Right atrium auricular region (tissue), 2 donors: ENCODE measurements at regions not wholly inside any gene's neighbourhood (a gene's known extent, or its start where the extent isn't known, plus 50 kb on each side); places are given as distances from the start of the nearest gene placed in this dataset.

Experiments
- DNase-seq: peaks from one replicate; pipeline ENCODE4 v3.0.0-alpha.2; 2019; ENCODE audit warnings: low spot score
- H3K27ac ChIP-seq, 2 donors: fragments of 200-600 bp; sonication (generic); 1 replicate in 1 of 2; 2 replicates in 1 of 2; pipeline ENCODE4 v1.5.1; 2016 to 2019
- H3K27me3 ChIP-seq, 2 donors: fragments of 200-600 bp; sonication (generic); one replicate each; pipeline versions ENCODE4 v1.5.1 to v1.6.0; 2017 to 2019
- H3K36me3 ChIP-seq: fragments of 200-600 bp; sonication (generic); one replicate; pipeline ENCODE4 v1.5.1; 2016
- H3K4me1 ChIP-seq, 2 donors: fragments of 200-600 bp; sonication (generic); one replicate each; pipeline versions ENCODE4 v1.5.1 to v1.6.0; 2017 to 2019
- H3K4me3 ChIP-seq, 2 donors: fragments of 200-600 bp; sonication (generic); 1 replicate in 1 of 2; 2 replicates in 1 of 2; pipeline ENCODE4 v1.5.1; 2017 to 2019; ENCODE audit warnings: mild to moderate bottlenecking in 1 of 2, moderate library complexity in 1 of 2
- H3K9me3 ChIP-seq, 2 donors: fragments of 200-600 bp; sonication (generic); one replicate each; pipeline ENCODE4 v1.5.1; 2019
- CTCF ChIP-seq, 2 donors: fragments of 200-600 bp; sonication (generic); IDR thresholded peaks; one replicate each; pipeline ENCODE4 v1.5.1; 2019; ENCODE audit warnings: antibody characterized with exemption in 2 of 2

- Histone ChIP-seq H3K27me3 (no peaks in the 10 kb centered on the region), H3K4me1 (peaks cover 0 to 7% of the 10 kb centered on the region in 2 donors), H3K9me3 (no peaks in the 10 kb centered on the region), H3K27ac (no peak overlapping the region), H3K4me3 (no peak overlapping the region), H3K36me3 (no peaks in the 10 kb centered on the region)
- peak; percentile 61 to 85 for TF ChIP-seq CTCF (IDR thresholded peaks at IDR 0.05)
- no peak for DNase-seq
Measured at GRCh38 chr1:209202830-209203532, 380.5 kb upstream of the CAMK1G start.

- Histone ChIP-seq H3K4me1 (peaks cover 0 to 12% of the 10 kb centered on the region in 2 donors), H3K36me3 (no peaks in the 10 kb centered on the region), H3K27ac (no peak overlapping the region), H3K27me3 (no peaks in the 10 kb centered on the region), H3K9me3 (no peaks in the 10 kb centered on the region), H3K4me3 (no peak overlapping the region)
- no peak for TF ChIP-seq CTCF (IDR thresholded peaks at IDR 0.05)
- no peak for DNase-seq
Measured at GRCh38 chr1:209203533-209203895, 380.0 kb upstream of the CAMK1G start.

- no peak for TF ChIP-seq CTCF (IDR thresholded peaks at IDR 0.05)
Measured at GRCh38 chr1:209205039-209205438, 378.5 kb upstream of the CAMK1G start.

GRCh38 chr1:209207126-209207700 is 376.3 kb upstream of the CAMK1G start:
- Histone ChIP-seq H3K36me3 (no peaks in the 10 kb centered on the region), H3K27me3 (no peaks in the 10 kb centered on the region), H3K9me3 (no peaks in the 10 kb centered on the region), H3K27ac (peak overlapping the region; percentile 3 to 42), H3K4me1 (peaks cover 0 to 12% of the 10 kb centered on the region in 2 donors), H3K4me3 (peak overlapping the region; percentile 14 to 36)
- TF ChIP-seq CTCF (IDR thresholded peaks at IDR 0.05): no peak
- no peak for DNase-seq

More at GRCh38 chr1:209205039-209205438, 378.5 kb upstream of the CAMK1G start:
- Histone ChIP-seq H3K27ac (no peak overlapping the region), H3K36me3 (no peaks in the 10 kb centered on the region), H3K4me1 (peaks cover 0 to 12% of the 10 kb centered on the region in 2 donors), H3K9me3 (no peaks in the 10 kb centered on the region), H3K4me3 (no peak overlapping the region), H3K27me3 (no peaks in the 10 kb centered on the region)
- DNase-seq: no peak

GRCh38 chr1:209207701-209208286 is 375.7 kb upstream of the CAMK1G start:
- TF ChIP-seq CTCF (IDR thresholded peaks at IDR 0.05): peak; percentile 48 to 84
- DNase-seq: peak; percentile 72
- Histone ChIP-seq H3K4me3 (peak overlapping the region; percentile 14 to 36), H3K36me3 (no peaks in the 10 kb centered on the region), H3K27me3 (no peaks in the 10 kb centered on the region), H3K9me3 (no peaks in the 10 kb centered on the region), H3K4me1 (peaks cover 0 to 12% of the 10 kb centered on the region in 2 donors), H3K27ac (peak overlapping the region; percentile 3 to 42)
